Type B pancreatic cell (in vitro differentiated cells): ENCODE measurements at regions not wholly inside any gene's neighbourhood (a gene's known extent, or its start where the extent isn't known, plus 50 kb on each side); places are given as distances from the start of the nearest gene placed in this dataset.

Experiments used
- DNase-seq: peaks from one replicate; pipeline ENCODE4 v3.0.0; 2021; ENCODE audit warnings: mixed read lengths; ENCODE audit not compliant: unreplicated experiment; ENCODE audit errors: extremely low spot score
- H3K27ac Mint-ChIP-seq: 2 replicates; pipeline ENCODE4 v1.8.0; 2021; ENCODE audit warnings: mild to moderate bottlenecking, mixed read lengths
- H3K27me3 Mint-ChIP-seq: 2 replicates; pipeline ENCODE4 v1.8.0; 2021; ENCODE audit warnings: mixed read lengths
- H3K36me3 Mint-ChIP-seq: 2 replicates; pipeline ENCODE4 v1.8.0; 2021; ENCODE audit warnings: mixed read lengths
- H3K4me1 Mint-ChIP-seq: one replicate; pipeline ENCODE4 v1.8.0; 2021; ENCODE audit warnings: mixed read lengths; ENCODE audit not compliant: unreplicated experiment
- H3K4me3 Mint-ChIP-seq: 2 replicates; pipeline ENCODE4 v1.8.0; 2021; ENCODE audit warnings: mild to moderate bottlenecking, mixed read lengths
- H3K9me3 Mint-ChIP-seq: 2 replicates; pipeline ENCODE4 v1.8.0; 2021; ENCODE audit warnings: mixed read lengths
- TF ChIP-seq, protein P1 (sequence below): fragments of 200-600 bp; sonication (generic); conservative IDR thresholded peaks from 2 replicates; pipeline ENCODE4 v1.5.0; 2021; ENCODE audit warnings: antibody characterized with exemption, mild to moderate bottlenecking

DNA sequence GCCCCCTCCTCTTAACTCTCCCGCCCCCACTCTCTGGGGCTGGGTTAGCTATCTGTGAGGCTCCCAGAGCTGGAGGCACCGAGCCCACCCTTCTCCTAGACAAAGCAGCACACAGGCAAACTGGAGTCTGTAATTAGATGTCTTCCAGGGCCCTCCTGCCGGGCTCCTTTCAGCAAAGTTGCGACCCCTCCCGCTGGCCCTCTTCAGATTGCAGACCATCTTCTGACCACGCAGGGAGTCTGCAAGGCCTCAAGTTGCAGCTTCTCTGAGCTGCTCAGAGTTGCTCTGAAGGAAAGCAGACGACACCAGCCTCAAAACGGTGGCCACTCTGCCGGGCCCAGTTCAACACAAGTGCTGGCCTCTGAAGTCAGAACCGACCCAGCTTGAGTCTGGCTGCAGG, 228.4 kb upstream of the COPS8 start:
- H3K4me1 Mint-ChIP-seq, result peaks cover 73% of the 10 kb centered on the region
- peaks cover 18% of the 10 kb centered on the region for H3K27me3 Mint-ChIP-seq
- TF ChIP-seq, protein P1, sequence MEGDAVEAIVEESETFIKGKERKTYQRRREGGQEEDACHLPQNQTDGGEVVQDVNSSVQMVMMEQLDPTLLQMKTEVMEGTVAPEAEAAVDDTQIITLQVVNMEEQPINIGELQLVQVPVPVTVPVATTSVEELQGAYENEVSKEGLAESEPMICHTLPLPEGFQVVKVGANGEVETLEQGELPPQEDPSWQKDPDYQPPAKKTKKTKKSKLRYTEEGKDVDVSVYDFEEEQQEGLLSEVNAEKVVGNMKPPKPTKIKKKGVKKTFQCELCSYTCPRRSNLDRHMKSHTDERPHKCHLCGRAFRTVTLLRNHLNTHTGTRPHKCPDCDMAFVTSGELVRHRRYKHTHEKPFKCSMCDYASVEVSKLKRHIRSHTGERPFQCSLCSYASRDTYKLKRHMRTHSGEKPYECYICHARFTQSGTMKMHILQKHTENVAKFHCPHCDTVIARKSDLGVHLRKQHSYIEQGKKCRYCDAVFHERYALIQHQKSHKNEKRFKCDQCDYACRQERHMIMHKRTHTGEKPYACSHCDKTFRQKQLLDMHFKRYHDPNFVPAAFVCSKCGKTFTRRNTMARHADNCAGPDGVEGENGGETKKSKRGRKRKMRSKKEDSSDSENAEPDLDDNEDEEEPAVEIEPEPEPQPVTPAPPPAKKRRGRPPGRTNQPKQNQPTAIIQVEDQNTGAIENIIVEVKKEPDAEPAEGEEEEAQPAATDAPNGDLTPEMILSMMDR, result no peak
- peaks cover 8% of the 10 kb centered on the region for H3K9me3 Mint-ChIP-seq
- peak overlapping the region; percentile 71 for H3K4me3 Mint-ChIP-seq
- peak; percentile 65 for DNase-seq
- peaks cover 5% of the 10 kb centered on the region for H3K36me3 Mint-ChIP-seq
- peak overlapping the region; percentile 65 for H3K27ac Mint-ChIP-seq

DNA sequence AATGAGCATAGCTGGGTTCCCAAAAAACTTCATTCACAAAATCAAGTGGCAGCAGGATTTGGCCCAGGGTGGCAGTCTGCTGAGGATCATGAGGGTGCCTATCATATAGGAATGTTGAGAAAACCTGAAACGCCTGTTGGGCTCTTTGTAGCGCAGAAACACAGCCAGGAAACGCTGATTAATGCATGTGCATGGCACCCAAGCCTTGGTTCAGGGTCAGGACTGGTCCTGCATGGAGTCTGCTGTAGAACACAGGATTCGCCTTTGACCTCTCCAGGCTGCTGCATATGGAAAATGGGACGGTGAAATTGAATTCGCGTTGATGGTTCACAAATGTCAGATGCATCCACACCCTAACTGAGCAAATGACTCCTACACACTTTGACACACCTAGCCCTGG, 227.9 kb upstream of the COPS8 start:
- DNase-seq, result peak; percentile 36
- H3K4me3 Mint-ChIP-seq, result peak overlapping the region; percentile 70
- H3K4me1 Mint-ChIP-seq, result peaks cover 74% of the 10 kb centered on the region
- TF ChIP-seq, protein P1, result no peak
- peaks cover 17% of the 10 kb centered on the region for H3K27me3 Mint-ChIP-seq
- peak overlapping the region; percentile 65 for H3K27ac Mint-ChIP-seq
- H3K36me3 Mint-ChIP-seq, result peaks cover 5% of the 10 kb centered on the region
- peaks cover 8% of the 10 kb centered on the region for H3K9me3 Mint-ChIP-seq

DNA sequence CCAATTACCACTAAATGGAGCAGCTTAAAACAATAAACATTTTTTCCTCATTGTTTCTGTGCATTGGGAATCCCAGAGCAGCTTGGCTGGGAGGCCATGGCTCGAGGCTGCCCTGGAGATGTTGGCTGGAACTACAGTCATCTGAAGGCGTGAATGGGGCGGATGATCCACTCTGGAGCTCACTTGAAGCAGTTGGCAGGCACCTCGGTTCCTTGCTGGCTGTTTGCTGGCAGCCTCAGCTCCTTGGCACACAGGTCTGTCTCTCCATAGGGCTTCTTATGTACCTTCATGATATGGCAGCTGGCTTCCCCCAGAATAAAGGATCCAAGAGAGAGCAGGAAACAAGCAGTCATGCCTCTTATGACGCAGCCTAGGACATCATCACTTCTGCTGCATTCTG, 227.0 kb upstream of the COPS8 start:
- Mint-ChIP-seq H3K9me3 (peaks cover 8% of the 10 kb centered on the region), H3K27ac (no peak overlapping the region), H3K4me1 (peaks cover 74% of the 10 kb centered on the region), H3K36me3 (peaks cover 5% of the 10 kb centered on the region), H3K27me3 (peaks cover 22% of the 10 kb centered on the region), H3K4me3 (no peak overlapping the region)
- TF ChIP-seq, protein P1, result no peak
- peak; percentile 40 for DNase-seq

DNA sequence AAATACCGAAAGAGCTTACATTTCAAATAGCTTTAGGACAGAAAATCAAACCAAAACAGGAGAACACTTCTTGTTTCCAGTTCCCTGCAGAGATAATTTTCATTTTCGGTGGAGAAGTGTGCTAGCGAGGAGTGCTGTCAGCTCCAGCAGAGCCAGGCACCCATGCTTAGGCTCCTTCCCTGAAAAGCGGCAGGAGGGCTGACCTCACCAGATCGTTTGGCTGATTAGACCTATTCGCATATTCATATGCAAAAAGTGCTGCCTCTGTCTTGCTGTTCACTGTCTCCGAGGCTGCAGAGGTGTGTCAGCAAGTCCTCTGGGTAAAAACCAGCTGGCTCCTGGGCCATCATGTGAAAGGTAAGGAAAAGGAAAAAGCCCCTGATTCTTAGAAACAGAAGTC, 225.8 kb upstream of the COPS8 start:
- Mint-ChIP-seq H3K9me3 (peaks cover 17% of the 10 kb centered on the region), H3K4me3 (no peak overlapping the region), H3K27ac (peak overlapping the region; percentile 31), H3K36me3 (peaks cover 5% of the 10 kb centered on the region), H3K4me1 (peaks cover 71% of the 10 kb centered on the region), H3K27me3 (peaks cover 22% of the 10 kb centered on the region)
- peak; percentile 48 for DNase-seq
- TF ChIP-seq, protein P1, result no peak

DNA sequence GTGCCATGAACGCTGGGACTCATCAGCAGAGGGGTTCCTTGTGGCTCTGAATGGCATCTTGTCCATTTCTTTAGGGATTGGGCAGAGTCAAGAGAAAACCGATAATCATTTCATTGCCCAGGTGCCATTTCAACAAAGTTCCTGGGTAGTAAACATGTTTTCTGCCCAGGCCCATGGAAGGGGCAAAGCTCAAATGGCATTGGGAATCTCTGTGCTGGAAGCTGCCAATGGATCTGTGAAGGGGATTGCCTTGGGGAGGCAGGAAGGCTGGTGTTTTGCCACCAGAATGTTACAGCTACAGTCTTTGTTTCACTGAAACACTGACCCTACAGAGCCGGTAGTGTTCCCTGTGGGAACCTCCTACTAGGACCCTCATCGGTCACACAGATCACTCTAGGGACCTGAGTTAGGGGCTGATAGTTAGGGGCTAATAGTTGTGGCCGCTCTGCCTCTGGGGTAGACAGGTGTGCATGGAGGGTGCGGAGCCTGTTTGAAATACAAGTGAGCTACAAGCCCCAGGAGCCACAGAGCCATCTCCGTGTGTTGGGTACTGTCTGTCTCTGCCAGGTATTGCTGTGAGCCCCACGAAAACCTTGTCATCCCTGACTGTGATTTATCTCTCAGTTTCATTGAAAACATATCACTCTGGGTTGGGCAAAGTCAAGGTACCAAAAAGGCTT, 224.4 kb upstream of the COPS8 start:
- DNase-seq, result peak; percentile 43
- Mint-ChIP-seq H3K27me3 (peaks cover 15% of the 10 kb centered on the region), H3K4me1 (peaks cover 63% of the 10 kb centered on the region), H3K27ac (peak overlapping the region; percentile 42), H3K4me3 (no peak overlapping the region), H3K36me3 (no peaks in the 10 kb centered on the region), H3K9me3 (peaks cover 22% of the 10 kb centered on the region)
- TF ChIP-seq, protein P1, result no peak
